HepG2 (cell line): ENCODE measurements at regions not wholly inside any gene's neighbourhood (a gene's known extent, or its start where the extent isn't known, plus 50 kb on each side); places are given as distances from the start of the nearest gene placed in this dataset.
A peak's percentile ranks its signal among the peaks of the same experiment; 100 is the strongest.

Experiments used
- ATAC-seq: fragments of 200-7000 bp; cut with Tn5 transposase; 3 replicates; pipeline ENCODE4 v1.9.1; 2020; ENCODE audit warnings: mild to moderate bottlenecking, moderate library complexity
- BruUV-seq: library from RNA; stranded (reverse); fragments of 400-500 nt; replicated peaks from 2 replicates; lab custom pipeline; 2021; lab: Mats Ljungman, UMichigan
- CTCF ChIA-PET: fragments of 300-600 bp; formaldehyde crosslinking; extraction: SDS; loops from one replicate; lab custom pipeline; 2021; ENCODE audit warnings: low total read pairs, inconsistent platforms, low intra/inter-chr PET ratio; lab: Yijun Ruan, JAX
- POLR2A ChIA-PET: fragments of 350-600 bp; sonication (Branson Sonifier 250); formaldehyde crosslinking; loops from one replicate; lab custom pipeline; 2020; ENCODE audit warnings: antibody characterized with exemption, inconsistent platforms; lab: Yijun Ruan, JAX
- DNase-seq: peaks from one replicate; pipeline ENCODE4 v3.0.0-alpha.2; 2015; ENCODE audit warnings: low spot score
- FAIRE-seq: peaks from 3 replicates; lab custom pipeline; 2011; peaks lifted over from hg19 to GRCh38; lab: Jason Lieb, UNC
- H2AFZ ChIP-seq: one replicate; pipeline ENCODE4 v1.6.1; 2011; ENCODE audit warnings: low read length, inconsistent platforms
- H3K27ac ChIP-seq: fragments of 300-600 bp; 3 replicates; pipeline ENCODE4 v1.8.0; 2011; ENCODE audit warnings: mixed run types, mild to moderate bottlenecking, mixed read lengths, low read length, inconsistent platforms; ENCODE audit not compliant: insufficient read depth; ENCODE audit errors: extremely low read length
- H3K27me3 ChIP-seq, 2 experiments: fragments of 200-600 bp in 1 of 2; 2 replicates in 1 of 2; 3 replicates in 1 of 2; pipeline versions ENCODE4 v1.6.0 to v1.8.0; 2011; ENCODE audit warnings: low read length in 2 of 2, mild to moderate bottlenecking in 2 of 2, moderate library complexity in 2 of 2, inconsistent platforms in 1 of 2; ENCODE audit not compliant: insufficient read depth in 2 of 2, control insufficient read depth in 1 of 2
- H3K36me3 ChIP-seq, 2 experiments: fragments of 200-600 bp in 1 of 2; replicated peaks in 1 of 2; 2 replicates in 1 of 2; 3 replicates in 1 of 2; pipeline versions ENCODE4 v1.5.1 to v1.8.0; 2011; ENCODE audit warnings: low read length in 2 of 2, inconsistent platforms in 1 of 2; ENCODE audit not compliant: insufficient read depth in 2 of 2, control insufficient read depth in 1 of 2
- H3K4me1 ChIP-seq: 2 replicates; pipeline ENCODE4 v1.5.1; 2012; ENCODE audit warnings: low read length, inconsistent platforms; ENCODE audit not compliant: insufficient read depth
- H3K4me2 ChIP-seq: 2 replicates; pipeline ENCODE4 v1.6.0; 2011; ENCODE audit warnings: low read depth, low read length, inconsistent platforms
- H3K4me3 ChIP-seq, 3 experiments: fragments of 200-600 bp in 1 of 3; sonication (generic), shearing (Covaris generic) in 1 of 3; replicated peaks in 1 of 3; 2 replicates each; pipeline ENCODE4 v1.5.1; 2011 to 2016; ENCODE audit warnings: low read length in 3 of 3, inconsistent platforms in 2 of 3, low read depth in 2 of 3, mild to moderate bottlenecking in 2 of 3, control low read depth in 1 of 3, mixed read lengths in 1 of 3; ENCODE audit not compliant: insufficient read depth in 1 of 3
- H3K79me2 ChIP-seq: one replicate; pipeline ENCODE4 v1.6.1; 2011; ENCODE audit warnings: low read length, inconsistent platforms; ENCODE audit not compliant: insufficient read depth
- H3K9ac ChIP-seq: 2 replicates; pipeline ENCODE4 v1.6.0; 2011; ENCODE audit warnings: mild to moderate bottlenecking, low read depth, low read length, inconsistent platforms; ENCODE audit not compliant: insufficient read depth
- H3K9me3 ChIP-seq: 2 replicates; pipeline ENCODE4 v1.5.1; 2012; ENCODE audit warnings: mild to moderate bottlenecking, low read length
- H4K20me1 ChIP-seq: 2 replicates; pipeline ENCODE4 v1.6.0; 2011; ENCODE audit warnings: inconsistent platforms, mild to moderate bottlenecking, low read length, moderate library complexity; ENCODE audit not compliant: insufficient read depth
- ATF3 ChIP-seq: sonication (generic); formaldehyde crosslinking; IDR thresholded peaks from 2 replicates; pipeline ENCODE4 v1.4.0; 2020; ENCODE audit warnings: missing genetic modification reagents
- ATF7 ChIP-seq, 2 experiments: fragments of 450-650 bp in 1 of 2; sonication (generic) in 1 of 2; formaldehyde crosslinking in 1 of 2; IDR thresholded peaks; 2 replicates each; pipeline versions ENCODE4 v1.4.0 to v1.6.1; 2016 to 2020; ENCODE audit warnings: antibody characterized with exemption in 1 of 2, mild to moderate bottlenecking in 1 of 2, missing genetic modification reagents in 1 of 2
- CEBPG ChIP-seq: IDR thresholded peaks from 2 replicates; pipeline ENCODE4 v1.6.1; 2016
- EP300 ChIP-seq, 3 experiments: sonication (generic) in 1 of 3; formaldehyde crosslinking in 1 of 3; IDR thresholded peaks; 2 replicates each; pipeline versions ENCODE4 v1.5.1 to v1.6.1; 2011 to 2020; ENCODE audit warnings: low read depth in 2 of 3, low read length in 2 of 3, borderline replicate concordance in 1 of 3, improper control_type of control experiment in 1 of 3, mild to moderate bottlenecking in 1 of 3, missing genetic modification reagents in 1 of 3, moderate library complexity in 1 of 3
- FIP1L1 ChIP-seq: fragments of 200-400 bp; formaldehyde crosslinking; IDR thresholded peaks from 2 replicates; pipeline ENCODE4 v1.6.1; 2018; ENCODE audit warnings: low read depth, mild to moderate bottlenecking, low read length, moderate library complexity, borderline replicate concordance; ENCODE audit not compliant: insufficient read depth
- FOSL2 ChIP-seq: sonication (generic); formaldehyde crosslinking; IDR thresholded peaks from 2 replicates; pipeline ENCODE4 v1.4.0; 2020; ENCODE audit warnings: missing genetic modification reagents
- FOXA3 ChIP-seq: IDR thresholded peaks from 2 replicates; pipeline ENCODE4 v1.6.1; 2016; ENCODE audit warnings: missing genetic modification reagents, missing compliant biosample characterization
- HNF4A ChIP-seq: sonication (generic); formaldehyde crosslinking; IDR thresholded peaks from 2 replicates; pipeline ENCODE4 v1.4.0; 2020; ENCODE audit warnings: missing genetic modification reagents
- HNRNPK ChIP-seq: fragments of 200-400 bp; formaldehyde crosslinking; IDR thresholded peaks from 2 replicates; pipeline ENCODE4 v1.6.1; 2018; ENCODE audit warnings: low read length, low read depth, moderate library complexity, mild to moderate bottlenecking; ENCODE audit not compliant: poor library complexity, severe bottlenecking
- HOXA3 ChIP-seq: sonication (generic); formaldehyde crosslinking; IDR thresholded peaks from 2 replicates; pipeline ENCODE4 v1.5.0; 2020; ENCODE audit warnings: missing genetic modification reagents
- IRX3 ChIP-seq: sonication (generic); formaldehyde crosslinking; IDR thresholded peaks from 2 replicates; pipeline ENCODE4 v1.8.1; 2023; ENCODE audit warnings: mild to moderate bottlenecking, low read depth, missing genetic modification reagents, borderline replicate concordance
- LCORL ChIP-seq, 2 experiments: fragments of 450-650 bp in 1 of 2; sonication (generic) in 1 of 2; formaldehyde crosslinking in 1 of 2; IDR thresholded peaks; 2 replicates each; pipeline versions ENCODE4 v1.5.0 to v1.6.1; 2017 to 2020; ENCODE audit warnings: antibody characterized with exemption in 1 of 2, missing genetic modification reagents in 1 of 2
- MAX ChIP-seq: IDR thresholded peaks from 2 replicates; pipeline ENCODE4 v1.6.1; 2012; ENCODE audit warnings: inconsistent platforms
- PHF5A ChIP-seq: IDR thresholded peaks from one replicate; pipeline ENCODE4 v1.6.1; 2018; ENCODE audit warnings: low read depth, missing genetic modification reagents; ENCODE audit not compliant: unreplicated experiment
- RFX1 ChIP-seq: fragments of 450-650 bp; IDR thresholded peaks from 2 replicates; pipeline ENCODE4 v1.6.1; 2017
- SNAPC2 ChIP-seq: sonication (generic); formaldehyde crosslinking; IDR thresholded peaks from 2 replicates; pipeline ENCODE4 v1.8.1; 2022; ENCODE audit warnings: mild to moderate bottlenecking, missing genetic modification reagents
- ZBTB21 ChIP-seq: sonication (generic); formaldehyde crosslinking; IDR thresholded peaks from 2 replicates; pipeline ENCODE4 v1.4.0; 2020; ENCODE audit warnings: missing genetic modification reagents
- ZBTB8A ChIP-seq: sonication (generic); formaldehyde crosslinking; IDR thresholded peaks from 2 replicates; pipeline ENCODE4 v1.4.0; 2020; ENCODE audit warnings: mild to moderate bottlenecking, low read depth, missing genetic modification reagents, borderline replicate concordance
- ZMAT3 ChIP-seq: sonication (generic); formaldehyde crosslinking; conservative IDR thresholded peaks from 2 replicates; pipeline ENCODE4 v1.7.0; 2021; ENCODE audit warnings: missing genetic modification reagents
- ZMYM4 ChIP-seq: sonication (generic); formaldehyde crosslinking; IDR thresholded peaks from 2 replicates; pipeline ENCODE4 v1.8.1; 2023; ENCODE audit warnings: mild to moderate bottlenecking, missing genetic modification reagents
- ZNF644 ChIP-seq: IDR thresholded peaks from 2 replicates; pipeline ENCODE4 v1.6.1; 2016; ENCODE audit warnings: low read depth
- ZNF891 ChIP-seq: sonication (generic); formaldehyde crosslinking; IDR thresholded peaks from 2 replicates; pipeline ENCODE4 v1.5.0; 2020; ENCODE audit warnings: mild to moderate bottlenecking, missing genetic modification reagents
- whole genome bisulfite sequencing: methylation state at CpG from one replicate; pipeline ENCODE4 v1.1.6; 2017; ENCODE audit warnings: low lambda C conversion rate; 5-methylcytosine and 5-hydroxymethylcytosine counted together
- in situ Hi-C: cut with HindIII; loops from 2 replicates; pipeline ENCODE4 v1.10.0; 2017; ENCODE audit warnings: low pct_unique_long_range_greater_than_20kb; ENCODE audit not compliant: extremely low pct_ligation_motif_present
- intact Hi-C: fragments of 100-400 bp; cut with micrococcal nuclease; formaldehyde crosslinking; loops from one replicate; pipeline ENCODE4 v1.10.0; 2022; ENCODE audit not compliant: unreplicated experiment
- TF ChIP-seq, protein P1 (sequence below): fragments of 450-650 bp; IDR thresholded peaks from 2 replicates; pipeline ENCODE4 v1.6.1; 2017; ENCODE audit warnings: mild to moderate bottlenecking

GRCh38 chrX:30957753-30958152 lies 68.7 kb upstream of the TAB3 start (continued):
- TF ChIP-seq, protein P1, sequence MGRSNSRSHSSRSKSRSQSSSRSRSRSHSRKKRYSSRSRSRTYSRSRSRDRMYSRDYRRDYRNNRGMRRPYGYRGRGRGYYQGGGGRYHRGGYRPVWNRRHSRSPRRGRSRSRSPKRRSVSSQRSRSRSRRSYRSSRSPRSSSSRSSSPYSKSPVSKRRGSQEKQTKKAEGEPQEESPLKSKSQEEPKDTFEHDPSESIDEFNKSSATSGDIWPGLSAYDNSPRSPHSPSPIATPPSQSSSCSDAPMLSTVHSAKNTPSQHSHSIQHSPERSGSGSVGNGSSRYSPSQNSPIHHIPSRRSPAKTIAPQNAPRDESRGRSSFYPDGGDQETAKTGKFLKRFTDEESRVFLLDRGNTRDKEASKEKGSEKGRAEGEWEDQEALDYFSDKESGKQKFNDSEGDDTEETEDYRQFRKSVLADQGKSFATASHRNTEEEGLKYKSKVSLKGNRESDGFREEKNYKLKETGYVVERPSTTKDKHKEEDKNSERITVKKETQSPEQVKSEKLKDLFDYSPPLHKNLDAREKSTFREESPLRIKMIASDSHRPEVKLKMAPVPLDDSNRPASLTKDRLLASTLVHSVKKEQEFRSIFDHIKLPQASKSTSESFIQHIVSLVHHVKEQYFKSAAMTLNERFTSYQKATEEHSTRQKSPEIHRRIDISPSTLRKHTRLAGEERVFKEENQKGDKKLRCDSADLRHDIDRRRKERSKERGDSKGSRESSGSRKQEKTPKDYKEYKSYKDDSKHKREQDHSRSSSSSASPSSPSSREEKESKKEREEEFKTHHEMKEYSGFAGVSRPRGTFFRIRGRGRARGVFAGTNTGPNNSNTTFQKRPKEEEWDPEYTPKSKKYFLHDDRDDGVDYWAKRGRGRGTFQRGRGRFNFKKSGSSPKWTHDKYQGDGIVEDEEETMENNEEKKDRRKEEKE: no peak
- TF ChIP-seq FIP1L1: no peak
- no peak for TF ChIP-seq HNRNPK
- TF ChIP-seq MAX: no peak
- TF ChIP-seq RFX1: no peak
- TF ChIP-seq FOSL2 (CRISPR knock-in tag): peak; percentile 77
- TF ChIP-seq FOXA3 (CRISPR knock-in tag): no peak
- no peak for TF ChIP-seq SNAPC2 (CRISPR knock-in tag)
- no peak for TF ChIP-seq LCORL (IDR thresholded peaks at IDR 0.05)
- TF ChIP-seq LCORL (CRISPR knock-in tag; IDR thresholded peaks at IDR 0.05): no peak
- TF ChIP-seq, all 625 proteins: peak for 4

DNA sequence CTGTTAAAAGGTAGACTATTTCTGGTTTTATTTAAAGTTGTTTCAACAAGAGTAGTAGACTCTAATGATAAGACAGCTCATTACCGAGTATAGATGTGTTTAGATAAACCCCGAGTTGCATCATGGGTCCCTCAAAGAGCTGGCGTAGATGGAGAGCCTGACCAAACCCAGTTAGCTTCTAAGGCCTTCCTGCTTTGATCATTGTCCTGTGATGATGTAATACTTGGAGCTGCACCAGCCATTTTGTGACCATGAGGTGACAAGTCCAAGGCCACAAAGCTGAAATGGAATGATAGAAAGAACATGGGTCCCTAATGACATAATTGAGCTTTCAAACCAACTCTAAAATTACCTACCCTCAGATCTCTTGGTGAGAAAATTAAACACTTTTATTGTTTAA lies 66.6 kb upstream of the TAB3 start:
- FAIRE-seq (no peak), DNase-seq (peak; percentile 21), ATAC-seq (no peak)
- Histone ChIP-seq H3K27ac (no peak overlapping the region), H3K4me2 (no peak overlapping the region), H3K4me1 (peaks cover 32% of the 10 kb centered on the region), H3K36me3 (no peaks in the 10 kb centered on the region), H2AFZ (no peak overlapping the region), H3K9me3 (no peaks in the 10 kb centered on the region), H3K9ac (no peak overlapping the region), H3K4me3 (no peak overlapping the region), H3K27me3 (no peaks in the 10 kb centered on the region), H3K79me2 (no peaks in the 10 kb centered on the region), H4K20me1 (no peaks in the 10 kb centered on the region)
- 40% methylated on average over 3 of the region's 3 CpGs for WGBS
- POLR2A ChIA-PET: no interaction called here
- no TSS peak for BruUV-seq
- intact Hi-C loops (no loop called here), in situ Hi-C loops (no loop called here)
- CTCF ChIA-PET: no interaction called here
- TF ChIP-seq EP300 (IDR thresholded peaks at IDR 0.05; ENCODE audit: low read depth in 2 of 2, low read length in 2 of 2) (peak in 1 of 2 experiments; percentile 11; a peak in 1 of 4 replicates), EP300 (CRISPR knock-in tag; IDR thresholded peaks at IDR 0.05; ENCODE audit: borderline replicate concordance) (no peak), ZBTB8A (CRISPR knock-in tag) (no peak), ZMYM4 (CRISPR knock-in tag) (0 out of 2 replicates have a peak, but pooled peaks have one; percentile 30), ZBTB21 (CRISPR knock-in tag) (peak; percentile 25; the same call in 1 of the 2 replicates), ZNF891 (CRISPR knock-in tag) (no peak), HNF4A (CRISPR knock-in tag) (peak; percentile 49; the same call in 1 of the 2 replicates), HOXA3 (CRISPR knock-in tag) (peak; percentile 26; the same call in 1 of the 2 replicates), ATF3 (CRISPR knock-in tag) (0 out of 2 replicates have a peak, but pooled peaks have one; percentile 25), ATF7 (IDR thresholded peaks at IDR 0.05) (0 out of 2 replicates have a peak, but pooled peaks have one; percentile 35), ATF7 (CRISPR knock-in tag; IDR thresholded peaks at IDR 0.05) (no peak), ZMAT3 (CRISPR knock-in tag) (no peak), ZNF644 (CRISPR knock-in tag) (peak; percentile 83), PHF5A (CRISPR knock-in tag) (no peak), CEBPG (CRISPR knock-in tag) (peak; percentile 19; the same call in 1 of the 2 replicates), IRX3 (CRISPR knock-in tag) (no peak)
